Vagina (tissue), 2 donors: ENCODE measurements at regions not wholly inside any gene's neighbourhood (a gene's known extent, or its start where the extent isn't known, plus 50 kb on each side); places are given as distances from the start of the nearest gene placed in this dataset.

Experiments used
- DNase-seq, 2 donors: peaks; one replicate each; pipeline ENCODE4 v3.0.0-alpha.2; 2017; ENCODE audit errors: extremely low spot score in 2 of 2
- H3K27ac ChIP-seq: fragments of 200-600 bp; sonication (generic); one replicate; pipeline ENCODE4 v1.5.1; 2019
- H3K27me3 ChIP-seq: fragments of 200-600 bp; sonication (generic); one replicate; pipeline ENCODE4 v1.5.1; 2019
- H3K36me3 ChIP-seq, 2 donors: fragments of 200-600 bp; sonication (generic); one replicate each; pipeline ENCODE4 v1.5.1; 2017 to 2019
- H3K4me1 ChIP-seq: fragments of 200-600 bp; sonication (generic); one replicate; pipeline ENCODE4 v1.5.1; 2019
- H3K4me3 ChIP-seq, 2 donors: fragments of 200-600 bp; sonication (generic); 1 replicate in 1 of 2; 2 replicates in 1 of 2; pipeline ENCODE4 v1.5.1; 2016 to 2019
- H3K9me3 ChIP-seq: fragments of 200-600 bp; sonication (generic); one replicate; pipeline ENCODE4 v1.5.1; 2019
- CTCF ChIP-seq, 3 experiments: fragments of 450-650 bp in 2 of 3; fragments of 200-600 bp in 1 of 3; sonication (generic) in 1 of 3; IDR thresholded peaks; one replicate each; pipeline ENCODE4 v1.5.1; 2017 to 2019; ENCODE audit warnings: antibody characterized with exemption in 3 of 3, mild to moderate bottlenecking in 2 of 3, moderate library complexity in 2 of 3
- POLR2A ChIP-seq, 2 donors: fragments of 450-650 bp; IDR thresholded peaks; one replicate each; pipeline ENCODE4 v1.6.1; 2017; ENCODE audit warnings: antibody characterized with exemption in 2 of 2, mild to moderate bottlenecking in 2 of 2, moderate library complexity in 2 of 2
- POLR2AphosphoS5 ChIP-seq, 2 donors: sonication (generic); formaldehyde crosslinking; IDR thresholded peaks; one replicate each; pipeline ENCODE4 v1.9.0; 2017; ENCODE audit warnings: antibody characterized with exemption in 2 of 2, mild to moderate bottlenecking in 2 of 2, low read depth in 1 of 2; ENCODE audit not compliant: insufficient read depth in 1 of 2
- intact Hi-C: fragments of 100-400 bp; cut with DNase I; formaldehyde crosslinking; loops from one replicate; pipeline ENCODE4 v1.15.1; 2023

GRCh38 chr6:50333696-50334095 is 284.0 kb upstream of the DEFB112 start:
- intact Hi-C loops: no loop called here
- Histone ChIP-seq H3K4me1 (no peaks in the 10 kb centered on the region), H3K27me3 (no peaks in the 10 kb centered on the region), H3K9me3 (no peaks in the 10 kb centered on the region), H3K4me3 (no peak overlapping the region), H3K27ac (no peak overlapping the region), H3K36me3 (no peaks in the 10 kb centered on the region)
- no peak for TF ChIP-seq CTCF (IDR thresholded peaks at IDR 0.05)
- no peak for TF ChIP-seq POLR2A (IDR thresholded peaks at IDR 0.05)
- no peak for TF ChIP-seq POLR2AphosphoS5 (IDR thresholded peaks at IDR 0.05; ENCODE audit: insufficient read depth in 1 of 2, low read depth in 1 of 2)
- DNase-seq: no peak

DNA sequence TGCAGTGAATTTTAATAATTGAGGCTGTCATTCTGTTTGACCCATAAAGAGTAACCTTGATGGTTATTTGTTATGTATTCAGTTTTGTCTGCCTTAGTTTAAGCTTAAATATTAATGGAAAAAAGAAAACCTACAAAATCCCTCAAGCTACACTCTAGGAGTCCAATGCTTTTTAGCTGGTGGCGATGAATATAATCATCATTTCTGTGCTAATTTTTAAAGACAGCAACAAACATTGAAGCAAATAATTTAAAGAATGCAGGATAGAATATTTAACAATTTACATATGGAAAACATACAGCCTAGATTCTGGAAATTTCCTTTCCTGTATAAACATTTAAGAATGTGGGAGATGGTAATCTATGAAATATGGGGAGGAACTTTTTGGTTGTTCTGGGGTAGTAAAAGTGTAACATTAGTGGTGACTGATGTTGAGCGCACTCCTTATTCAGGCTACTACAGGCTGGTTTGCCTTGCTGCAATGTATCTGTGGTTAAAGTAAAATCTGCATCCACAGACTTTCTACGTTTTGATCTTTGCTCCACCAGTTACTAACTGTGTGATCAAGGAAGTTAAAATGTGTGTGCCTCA is 287.9 kb upstream of the DEFB112 start:
- Histone ChIP-seq H3K4me3 (no peak overlapping the region), H3K27ac (no peak overlapping the region), H3K27me3 (no peaks in the 10 kb centered on the region), H3K4me1 (no peaks in the 10 kb centered on the region), H3K9me3 (no peaks in the 10 kb centered on the region), H3K36me3 (no peaks in the 10 kb centered on the region)
- intact Hi-C loops: no loop called here
- TF ChIP-seq POLR2AphosphoS5 (IDR thresholded peaks at IDR 0.05; ENCODE audit: insufficient read depth in 1 of 2, low read depth in 1 of 2) (no peak), CTCF (IDR thresholded peaks at IDR 0.05) (no peak), POLR2A (IDR thresholded peaks at IDR 0.05) (no peak)
- no peak for DNase-seq

DNA sequence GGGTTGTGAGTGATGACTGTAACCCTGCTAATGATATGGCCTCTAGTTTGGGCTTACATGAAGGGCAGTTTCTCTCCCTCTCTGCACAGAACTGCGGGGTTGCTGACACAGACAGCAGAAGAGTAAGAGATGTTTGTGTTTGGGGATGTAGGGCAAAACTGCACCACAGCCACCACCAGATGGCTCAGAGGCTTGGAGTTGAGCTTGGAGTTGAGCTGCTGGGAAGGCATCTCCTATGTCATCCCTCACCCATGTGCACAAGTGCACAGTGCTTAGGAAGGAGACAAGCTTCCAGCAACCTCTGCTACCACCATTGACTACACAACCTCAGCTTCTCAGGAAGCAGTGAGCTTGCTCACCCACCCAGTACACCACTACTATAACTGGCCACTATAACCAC is 303.9 kb upstream of the DEFB112 start:
- no peak for DNase-seq
- H3K27me3 ChIP-seq: no peaks in the 10 kb centered on the region
- intact Hi-C loops: no loop called here
- TF ChIP-seq POLR2A (IDR thresholded peaks at IDR 0.05): no peak
- no peak for TF ChIP-seq POLR2AphosphoS5 (IDR thresholded peaks at IDR 0.05; ENCODE audit: insufficient read depth in 1 of 2, low read depth in 1 of 2)
- TF ChIP-seq CTCF (IDR thresholded peaks at IDR 0.05): no peak
- no peaks in the 10 kb centered on the region for H3K36me3 ChIP-seq
- no peaks in the 10 kb centered on the region for H3K4me1 ChIP-seq
- no peak overlapping the region for H3K4me3 ChIP-seq
- H3K9me3 ChIP-seq: no peaks in the 10 kb centered on the region
- H3K27ac ChIP-seq: no peak overlapping the region

DNA sequence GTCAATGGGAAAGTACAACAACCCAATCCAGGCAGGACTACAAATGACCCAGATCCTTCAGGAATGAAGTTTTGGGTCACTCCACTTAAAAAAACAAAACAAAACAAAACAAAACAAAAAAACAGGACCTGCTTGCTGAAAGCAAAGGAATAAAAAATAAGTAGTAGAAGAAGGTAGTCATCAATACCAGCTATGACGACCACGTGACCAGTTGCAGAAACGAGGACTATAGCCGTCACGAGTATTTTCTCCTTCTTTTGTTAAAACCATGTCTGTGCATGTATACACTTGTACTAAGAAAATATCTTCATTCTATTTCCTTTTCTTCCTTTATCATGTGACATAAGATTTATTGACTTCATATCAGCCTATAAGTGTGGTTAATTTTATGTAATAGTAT is 308.4 kb upstream of the DEFB112 start:
- DNase-seq: no peak
- H3K4me1 ChIP-seq: no peaks in the 10 kb centered on the region
- no peaks in the 10 kb centered on the region for H3K36me3 ChIP-seq
- H3K9me3 ChIP-seq: no peaks in the 10 kb centered on the region
- no peaks in the 10 kb centered on the region for H3K27me3 ChIP-seq
- no peak for TF ChIP-seq CTCF (IDR thresholded peaks at IDR 0.05)
- no peak for TF ChIP-seq POLR2AphosphoS5 (IDR thresholded peaks at IDR 0.05; ENCODE audit: insufficient read depth in 1 of 2, low read depth in 1 of 2)
- no peak for TF ChIP-seq POLR2A (IDR thresholded peaks at IDR 0.05)
- H3K27ac ChIP-seq: no peak overlapping the region
- H3K4me3 ChIP-seq: no peak overlapping the region
- intact Hi-C loops: no loop called here

- no peak overlapping the region for H3K27ac ChIP-seq
- intact Hi-C loops: no loop called here
- DNase-seq: no peak
- no peak for TF ChIP-seq CTCF (IDR thresholded peaks at IDR 0.05)
- TF ChIP-seq POLR2A (IDR thresholded peaks at IDR 0.05): no peak
- no peak for TF ChIP-seq POLR2AphosphoS5 (IDR thresholded peaks at IDR 0.05; ENCODE audit: insufficient read depth in 1 of 2, low read depth in 1 of 2)
- H3K36me3 ChIP-seq: no peaks in the 10 kb centered on the region
- no peaks in the 10 kb centered on the region for H3K9me3 ChIP-seq
- H3K27me3 ChIP-seq: no peaks in the 10 kb centered on the region
- no peaks in the 10 kb centered on the region for H3K4me1 ChIP-seq
- H3K4me3 ChIP-seq: no peak overlapping the region
These were observed 312.1 kb upstream of the DEFB112 start for GRCh38 chr6:50361641-50362331.
